ENCODE measurements at regions not wholly inside any gene's neighbourhood (a gene's known extent, or its start where the extent isn't known, plus 50 kb on each side); places are given as distances from the start of the nearest gene placed in this dataset.

- H3K4me3 ChIP-seq: no peak overlapping the region
- DNase-seq: peak in 2 of 7 donors; percentile 20 to 60
- no peak overlapping the region for H3K27ac ChIP-seq
- intact Hi-C loops (cut with DNase I): no loop called here
- TF ChIP-seq, protein P1, sequence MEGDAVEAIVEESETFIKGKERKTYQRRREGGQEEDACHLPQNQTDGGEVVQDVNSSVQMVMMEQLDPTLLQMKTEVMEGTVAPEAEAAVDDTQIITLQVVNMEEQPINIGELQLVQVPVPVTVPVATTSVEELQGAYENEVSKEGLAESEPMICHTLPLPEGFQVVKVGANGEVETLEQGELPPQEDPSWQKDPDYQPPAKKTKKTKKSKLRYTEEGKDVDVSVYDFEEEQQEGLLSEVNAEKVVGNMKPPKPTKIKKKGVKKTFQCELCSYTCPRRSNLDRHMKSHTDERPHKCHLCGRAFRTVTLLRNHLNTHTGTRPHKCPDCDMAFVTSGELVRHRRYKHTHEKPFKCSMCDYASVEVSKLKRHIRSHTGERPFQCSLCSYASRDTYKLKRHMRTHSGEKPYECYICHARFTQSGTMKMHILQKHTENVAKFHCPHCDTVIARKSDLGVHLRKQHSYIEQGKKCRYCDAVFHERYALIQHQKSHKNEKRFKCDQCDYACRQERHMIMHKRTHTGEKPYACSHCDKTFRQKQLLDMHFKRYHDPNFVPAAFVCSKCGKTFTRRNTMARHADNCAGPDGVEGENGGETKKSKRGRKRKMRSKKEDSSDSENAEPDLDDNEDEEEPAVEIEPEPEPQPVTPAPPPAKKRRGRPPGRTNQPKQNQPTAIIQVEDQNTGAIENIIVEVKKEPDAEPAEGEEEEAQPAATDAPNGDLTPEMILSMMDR (IDR thresholded peaks at IDR 0.05): no peak
- TF ChIP-seq POLR2A (IDR thresholded peaks at IDR 0.05): no peak
- no peaks in the 10 kb centered on the region for H3K36me3 ChIP-seq (replicated peaks in 1 of 2)
- H3K9me3 ChIP-seq (replicated peaks in 1 of 3): no peaks in the 10 kb centered on the region
- peaks cover 0 to 9% of the 10 kb centered on the region in 2 donors for H3K4me1 ChIP-seq (replicated peaks in 1 of 2)
- 57 to 68% (median 59%) methylated on average over 5 of the region's 5 CpGs for WGBS, 4 donors
- H3K27me3 ChIP-seq: no peaks in the 10 kb centered on the region
Observed at GRCh38 chr1:47568763-47569162, 130.9 kb downstream of the FOXD2 start.

DNA sequence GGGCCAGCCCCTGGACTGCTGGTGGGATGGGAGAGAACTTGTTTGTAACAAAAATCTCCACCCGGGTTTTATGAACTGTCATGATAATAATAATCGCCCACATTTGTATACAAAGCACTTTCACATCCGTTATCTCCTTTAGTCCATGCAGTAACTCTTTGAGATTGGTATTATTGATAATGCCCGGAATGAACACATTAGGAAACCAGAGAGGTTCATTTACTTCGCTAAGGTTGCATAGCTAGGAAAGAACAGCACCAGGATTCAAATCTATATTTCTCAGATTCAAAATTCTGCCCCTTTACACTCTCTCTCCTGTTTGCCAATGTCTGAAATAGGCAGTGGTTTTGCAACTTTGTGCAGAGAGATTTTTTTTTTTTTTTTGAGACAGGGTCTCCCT, 131.4 kb downstream of the FOXD2 start:
- H3K27ac ChIP-seq: no peak overlapping the region
- H3K4me3 ChIP-seq: no peak overlapping the region
- H3K4me1 ChIP-seq (replicated peaks in 1 of 2): peaks cover 0 to 9% of the 10 kb centered on the region in 2 donors
- intact Hi-C loops (cut with DNase I): no loop called here
- H3K9me3 ChIP-seq (replicated peaks in 1 of 3): no peaks in the 10 kb centered on the region
- TF ChIP-seq POLR2A (IDR thresholded peaks at IDR 0.05): no peak
- TF ChIP-seq, protein P1 (IDR thresholded peaks at IDR 0.05): no peak
- DNase-seq: no peak
- WGBS, 4 donors: 79 to 87% (median 83%) methylated on average over 5 of the region's 5 CpGs
- no peaks in the 10 kb centered on the region for H3K27me3 ChIP-seq
- no peaks in the 10 kb centered on the region for H3K36me3 ChIP-seq (replicated peaks in 1 of 2)

GRCh38 chr1:47569681-47570470, 132.0 kb downstream of the FOXD2 start:
- intact Hi-C loops (cut with DNase I): no loop called here
- Histone ChIP-seq H3K4me1 (replicated peaks in 1 of 2) (peaks cover 0 to 9% of the 10 kb centered on the region in 2 donors), H3K27ac (peak overlapping the region in 1 of 5 donors; percentile 10), H3K36me3 (replicated peaks in 1 of 2) (no peaks in the 10 kb centered on the region), H3K4me3 (no peak overlapping the region), H3K9me3 (replicated peaks in 1 of 3) (no peaks in the 10 kb centered on the region), H3K27me3 (no peaks in the 10 kb centered on the region)
- no peak for TF ChIP-seq POLR2A (IDR thresholded peaks at IDR 0.05)
- TF ChIP-seq, protein P1 (IDR thresholded peaks at IDR 0.05): peak in 4 of 6 experiments; percentile 43 to 59 (median 56)
- DNase-seq: peak; percentile 45 to 87 (median 82)
- 25 to 31% (median 26%) methylated on average over 9 of the region's 9 CpGs for WGBS, 4 donors

DNA sequence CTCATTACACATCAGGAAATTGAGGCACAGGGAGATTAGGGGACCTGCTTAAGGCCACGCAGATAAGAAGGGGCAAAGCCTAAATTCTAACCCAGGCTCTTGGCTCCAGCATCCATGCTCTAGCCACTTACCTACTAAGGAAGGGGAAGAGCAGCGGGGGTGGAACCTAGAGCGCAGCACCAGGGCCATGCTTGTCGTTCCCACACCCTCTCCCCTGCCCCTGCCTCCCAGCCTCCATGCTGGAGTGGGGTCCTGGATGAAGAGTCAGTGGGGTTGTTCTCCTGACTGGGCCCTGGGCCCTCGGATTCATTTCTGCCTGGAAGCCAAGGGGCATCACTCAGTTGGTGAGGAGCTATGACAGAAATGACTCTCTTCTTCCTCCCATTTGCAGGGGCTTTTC, 133.3 kb downstream of the FOXD2 start:
- Histone ChIP-seq H3K4me1 (replicated peaks in 1 of 2) (peaks cover 0 to 9% of the 10 kb centered on the region in 2 donors), H3K36me3 (replicated peaks in 1 of 2) (no peaks in the 10 kb centered on the region), H3K27ac (no peak overlapping the region), H3K9me3 (replicated peaks in 1 of 3) (no peaks in the 10 kb centered on the region), H3K27me3 (no peaks in the 10 kb centered on the region), H3K4me3 (no peak overlapping the region)
- intact Hi-C loops (cut with DNase I): no loop called here
- WGBS, 4 donors: 92 to 93% (median 93%) methylated on average over 2 to 5 of the region's 5 CpGs
- TF ChIP-seq POLR2A (IDR thresholded peaks at IDR 0.05): no peak
- TF ChIP-seq, protein P1 (IDR thresholded peaks at IDR 0.05): no peak
- DNase-seq: no peak
